HFFc6 (cell line): ENCODE measurements at regions not wholly inside any gene's neighbourhood (a gene's known extent, or its start where the extent isn't known, plus 50 kb on each side); places are given as distances from the start of the nearest gene placed in this dataset.

Source experiments
- DNase-seq: peaks from one replicate; pipeline ENCODE4 v3.0.0-alpha.2; 2018
- H3K27ac Mint-ChIP-seq: 2 replicates; pipeline ENCODE4 v1.8.0; 2020; ENCODE audit warnings: mild to moderate bottlenecking, mixed read lengths
- H3K27me3 Mint-ChIP-seq: 2 replicates; pipeline ENCODE4 v1.8.0; 2021; ENCODE audit warnings: mild to moderate bottlenecking, moderate library complexity, mixed read lengths; ENCODE audit not compliant: insufficient read depth
- H3K36me3 Mint-ChIP-seq: 2 replicates; pipeline ENCODE4 v1.8.0; 2021; ENCODE audit warnings: low read depth, mixed read lengths
- H3K4me1 Mint-ChIP-seq: 2 replicates; pipeline ENCODE4 v1.8.0; 2020; ENCODE audit warnings: low read depth, mixed read lengths
- H3K4me3 Mint-ChIP-seq: 2 replicates; pipeline ENCODE4 v1.8.0; 2020; ENCODE audit warnings: mild to moderate bottlenecking, moderate library complexity, mixed read lengths
- H3K9me3 Mint-ChIP-seq: 2 replicates; pipeline ENCODE4 v1.8.0; 2020; ENCODE audit warnings: mild to moderate bottlenecking, mixed read lengths
- CTCF ChIP-seq: fragments of 200-600 bp; sonication (generic); IDR thresholded peaks from 2 replicates; pipeline ENCODE4 v1.5.0; 2021; ENCODE audit warnings: antibody characterized with exemption, mild to moderate bottlenecking

GRCh38 chr2:16785149-16785548 is 119.5 kb upstream of the CYRIA start:
- peaks cover 20% of the 10 kb centered on the region for H3K9me3 Mint-ChIP-seq
- TF ChIP-seq CTCF = no peak
- no peak overlapping the region for H3K27ac Mint-ChIP-seq
- peaks cover 4% of the 10 kb centered on the region; the same call in 1 of the 2 replicates for H3K36me3 Mint-ChIP-seq
- peaks cover 3% of the 10 kb centered on the region; the same call in 1 of the 2 replicates for H3K27me3 Mint-ChIP-seq
- H3K4me1 Mint-ChIP-seq = no peaks in the 10 kb centered on the region
- no peak overlapping the region for H3K4me3 Mint-ChIP-seq
- DNase-seq = no peak

GRCh38 chr2:16784652-16785051 is 119.0 kb upstream of the CYRIA start:
- no peak for DNase-seq
- Mint-ChIP-seq H3K27ac (no peak overlapping the region), H3K36me3 (peaks cover 4% of the 10 kb centered on the region; the same call in 1 of the 2 replicates), H3K4me1 (no peaks in the 10 kb centered on the region), H3K9me3 (peaks cover 25% of the 10 kb centered on the region), H3K4me3 (no peak overlapping the region), H3K27me3 (peaks cover 3% of the 10 kb centered on the region; the same call in 1 of the 2 replicates)
- TF ChIP-seq CTCF = no peak

- Mint-ChIP-seq H3K9me3 (peaks cover 60% of the 10 kb centered on the region), H3K4me1 (no peaks in the 10 kb centered on the region), H3K27ac (no peak overlapping the region), H3K4me3 (no peak overlapping the region), H3K36me3 (peaks cover 4% of the 10 kb centered on the region; the same call in 1 of the 2 replicates), H3K27me3 (peaks cover 1% of the 10 kb centered on the region; the same call in 1 of the 2 replicates)
- no peak for DNase-seq
- TF ChIP-seq CTCF = no peak
These were observed 111.7 kb upstream of the CYRIA start for GRCh38 chr2:16777123-16777870.

GRCh38 chr2:16775899-16776231 is 110.2 kb upstream of the CYRIA start:
- Mint-ChIP-seq H3K4me1 (no peaks in the 10 kb centered on the region), H3K9me3 (peaks cover 62% of the 10 kb centered on the region), H3K36me3 (peaks cover 4% of the 10 kb centered on the region; the same call in 1 of the 2 replicates), H3K27ac (no peak overlapping the region), H3K27me3 (peaks cover 1% of the 10 kb centered on the region; the same call in 1 of the 2 replicates), H3K4me3 (no peak overlapping the region)
- TF ChIP-seq CTCF = no peak
- no peak for DNase-seq

- H3K27me3 Mint-ChIP-seq = peaks cover 1% of the 10 kb centered on the region; the same call in 1 of the 2 replicates
- no peak overlapping the region for H3K4me3 Mint-ChIP-seq
- no peaks in the 10 kb centered on the region for H3K36me3 Mint-ChIP-seq
- H3K4me1 Mint-ChIP-seq = no peaks in the 10 kb centered on the region
- DNase-seq = no peak
- no peak overlapping the region for H3K27ac Mint-ChIP-seq
- no peak for TF ChIP-seq CTCF
- peaks cover 63% of the 10 kb centered on the region for H3K9me3 Mint-ChIP-seq
These were observed 109.6 kb upstream of the CYRIA start for GRCh38 chr2:16774980-16775898.
